GM13977 (cell line): ENCODE measurements at regions not wholly inside any gene's neighbourhood (a gene's known extent, or its start where the extent isn't known, plus 50 kb on each side); places are given as distances from the start of the nearest gene placed in this dataset.

Experiments
- DNase-seq: peaks from one replicate; pipeline ENCODE4 v3.0.0; 2012; ENCODE audit warnings: low spot score
- in situ Hi-C: fragments of 300-500 bp; cut with MboI; formaldehyde crosslinking; loops from one replicate; pipeline ENCODE4 v1.12.0; 2022; ENCODE audit warnings: low sequenced_read_pairs, low pct_unique_long_range_greater_than_20kb, mixed read lengths, inconsistent platforms; ENCODE audit not compliant: unreplicated experiment
- TF ChIP-seq, protein P1 (sequence below): IDR thresholded peaks from 2 replicates; pipeline ENCODE4 v1.5.1; 2012; ENCODE audit warnings: mild to moderate bottlenecking, control low read depth; ENCODE audit not compliant: insufficient read depth; ENCODE audit errors: extremely low read depth, missing control alignments

DNA sequence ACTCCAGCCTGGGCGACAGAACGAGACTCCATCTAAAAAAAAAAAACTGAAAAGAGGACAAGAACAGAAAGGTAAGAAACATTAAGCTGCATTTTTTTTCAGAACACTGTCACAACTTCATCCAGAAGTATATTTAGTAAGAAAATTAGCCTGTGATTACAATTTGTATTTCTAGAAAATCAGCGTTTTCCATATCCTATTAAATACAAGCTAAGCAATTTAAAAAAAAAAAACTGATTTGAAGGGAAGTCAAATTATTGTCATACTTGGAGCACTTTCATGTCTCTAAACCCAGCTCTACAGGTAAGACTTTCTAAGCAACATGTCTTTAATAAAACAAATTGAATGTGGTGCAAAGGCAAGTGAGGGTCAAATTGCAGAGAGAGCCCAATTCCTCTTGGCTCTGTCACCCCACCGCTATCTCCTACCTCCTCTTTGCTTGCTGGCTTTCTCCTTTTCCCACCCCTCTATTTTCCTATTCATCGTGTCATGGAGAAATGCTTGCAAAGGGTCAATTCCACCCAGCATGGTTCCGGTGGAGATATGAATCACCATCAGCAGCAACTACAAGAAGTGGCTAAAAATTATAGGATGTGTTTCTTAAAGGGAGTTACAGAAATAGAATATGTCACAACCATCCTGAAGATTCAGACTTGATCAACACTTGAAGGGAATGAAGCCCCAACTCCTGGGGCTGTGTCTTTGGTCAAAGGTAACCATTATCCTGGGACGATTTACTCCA lies 68.4 kb upstream of the BCL11A start:
- TF ChIP-seq, protein P1, sequence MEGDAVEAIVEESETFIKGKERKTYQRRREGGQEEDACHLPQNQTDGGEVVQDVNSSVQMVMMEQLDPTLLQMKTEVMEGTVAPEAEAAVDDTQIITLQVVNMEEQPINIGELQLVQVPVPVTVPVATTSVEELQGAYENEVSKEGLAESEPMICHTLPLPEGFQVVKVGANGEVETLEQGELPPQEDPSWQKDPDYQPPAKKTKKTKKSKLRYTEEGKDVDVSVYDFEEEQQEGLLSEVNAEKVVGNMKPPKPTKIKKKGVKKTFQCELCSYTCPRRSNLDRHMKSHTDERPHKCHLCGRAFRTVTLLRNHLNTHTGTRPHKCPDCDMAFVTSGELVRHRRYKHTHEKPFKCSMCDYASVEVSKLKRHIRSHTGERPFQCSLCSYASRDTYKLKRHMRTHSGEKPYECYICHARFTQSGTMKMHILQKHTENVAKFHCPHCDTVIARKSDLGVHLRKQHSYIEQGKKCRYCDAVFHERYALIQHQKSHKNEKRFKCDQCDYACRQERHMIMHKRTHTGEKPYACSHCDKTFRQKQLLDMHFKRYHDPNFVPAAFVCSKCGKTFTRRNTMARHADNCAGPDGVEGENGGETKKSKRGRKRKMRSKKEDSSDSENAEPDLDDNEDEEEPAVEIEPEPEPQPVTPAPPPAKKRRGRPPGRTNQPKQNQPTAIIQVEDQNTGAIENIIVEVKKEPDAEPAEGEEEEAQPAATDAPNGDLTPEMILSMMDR = no peak
- in situ Hi-C loops = no loop called here
- DNase-seq = no peak

DNA sequence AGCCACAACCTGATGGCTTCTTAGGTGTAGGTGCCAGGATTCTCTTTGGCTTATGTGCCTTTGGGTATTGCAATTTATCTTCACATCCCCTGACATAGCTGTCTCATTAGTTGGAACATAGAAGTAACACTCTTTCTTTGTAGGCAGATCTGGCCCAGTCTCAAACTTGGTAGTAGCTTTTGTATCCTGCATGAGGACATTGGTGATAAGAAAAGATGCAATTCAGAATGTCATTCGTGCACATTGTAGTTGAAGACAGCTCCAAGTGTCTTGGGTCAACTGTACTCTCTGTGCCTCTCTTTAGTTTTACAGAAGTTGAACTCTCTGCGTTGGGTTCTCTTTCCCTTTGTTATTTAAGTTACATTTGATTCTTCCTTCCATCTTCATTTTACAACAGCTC lies 69.6 kb upstream of the BCL11A start:
- no peak for DNase-seq
- in situ Hi-C loops = no loop called here
- TF ChIP-seq, protein P1 = no peak

- TF ChIP-seq, protein P1 = no peak
- DNase-seq = no peak
- in situ Hi-C loops = no loop called here
Observed at GRCh38 chr2:60627412-60627811, 74.0 kb upstream of the BCL11A start.

- TF ChIP-seq, protein P1 = no peak
- no peak for DNase-seq
- in situ Hi-C loops = no loop called here
Observed at GRCh38 chr2:60628026-60628425, 74.6 kb upstream of the BCL11A start.

DNA sequence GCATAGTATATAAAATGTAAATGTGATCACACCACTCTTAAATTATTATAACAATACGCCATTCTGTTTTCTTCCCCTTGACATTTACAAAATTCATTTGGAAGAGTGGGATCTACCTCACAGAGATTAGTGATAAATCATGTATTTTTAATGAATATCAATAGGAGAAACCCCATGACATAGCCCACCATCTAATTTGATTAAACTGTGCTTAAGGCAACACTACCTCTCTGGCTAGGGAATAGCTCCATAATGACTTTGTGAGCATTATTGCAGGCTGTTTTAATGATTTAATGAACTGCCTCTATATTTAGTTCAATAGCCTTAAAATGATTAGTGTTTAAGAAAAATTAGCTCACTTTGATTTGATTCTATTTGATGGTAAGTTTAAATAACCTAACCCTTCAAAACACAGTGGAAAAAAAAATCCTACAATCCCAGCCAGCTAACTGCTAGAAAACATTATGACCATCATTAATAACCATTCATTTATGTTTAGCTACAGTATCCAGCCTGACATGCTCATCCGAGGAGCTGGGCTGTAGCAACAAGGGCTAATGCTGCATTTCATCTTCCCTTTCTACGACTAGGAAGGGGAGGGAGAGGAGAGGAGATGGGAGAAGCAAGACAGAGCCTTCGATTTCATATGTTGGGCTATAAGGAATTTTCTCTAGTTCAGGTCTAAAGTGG lies 75.3 kb upstream of the BCL11A start:
- TF ChIP-seq, protein P1 = no peak
- no peak for DNase-seq
- in situ Hi-C loops = no loop called here

- DNase-seq = no peak
- TF ChIP-seq, protein P1 = no peak
- in situ Hi-C loops = no loop called here
Observed at GRCh38 chr2:60629305-60629662, 75.8 kb upstream of the BCL11A start.
